Suprapubic skin (tissue), 4 donors: ENCODE measurements at regions not wholly inside any gene's neighbourhood (a gene's known extent, or its start where the extent isn't known, plus 50 kb on each side); places are given as distances from the start of the nearest gene placed in this dataset.

Experiments
- CTCF ChIP-seq, 2 donors: fragments of 200-600 bp in 1 of 2; fragments of 450-650 bp in 1 of 2; sonication (generic) in 1 of 2; IDR thresholded peaks; one replicate each; pipeline ENCODE4 v1.5.1; 2016 to 2019; ENCODE audit warnings: antibody characterized with exemption in 2 of 2, mild to moderate bottlenecking in 1 of 2, moderate library complexity in 1 of 2
- POLR2A ChIP-seq, 2 donors: fragments of 450-650 bp; IDR thresholded peaks; one replicate each; pipeline ENCODE4 v1.6.1; 2017; ENCODE audit warnings: antibody characterized with exemption in 2 of 2, mild to moderate bottlenecking in 2 of 2, moderate library complexity in 2 of 2
- POLR2AphosphoS5 ChIP-seq, 3 donors: sonication (generic); formaldehyde crosslinking; IDR thresholded peaks; one replicate each; pipeline ENCODE4 v1.6.1; 2017; ENCODE audit warnings: antibody characterized with exemption in 3 of 3

DNA sequence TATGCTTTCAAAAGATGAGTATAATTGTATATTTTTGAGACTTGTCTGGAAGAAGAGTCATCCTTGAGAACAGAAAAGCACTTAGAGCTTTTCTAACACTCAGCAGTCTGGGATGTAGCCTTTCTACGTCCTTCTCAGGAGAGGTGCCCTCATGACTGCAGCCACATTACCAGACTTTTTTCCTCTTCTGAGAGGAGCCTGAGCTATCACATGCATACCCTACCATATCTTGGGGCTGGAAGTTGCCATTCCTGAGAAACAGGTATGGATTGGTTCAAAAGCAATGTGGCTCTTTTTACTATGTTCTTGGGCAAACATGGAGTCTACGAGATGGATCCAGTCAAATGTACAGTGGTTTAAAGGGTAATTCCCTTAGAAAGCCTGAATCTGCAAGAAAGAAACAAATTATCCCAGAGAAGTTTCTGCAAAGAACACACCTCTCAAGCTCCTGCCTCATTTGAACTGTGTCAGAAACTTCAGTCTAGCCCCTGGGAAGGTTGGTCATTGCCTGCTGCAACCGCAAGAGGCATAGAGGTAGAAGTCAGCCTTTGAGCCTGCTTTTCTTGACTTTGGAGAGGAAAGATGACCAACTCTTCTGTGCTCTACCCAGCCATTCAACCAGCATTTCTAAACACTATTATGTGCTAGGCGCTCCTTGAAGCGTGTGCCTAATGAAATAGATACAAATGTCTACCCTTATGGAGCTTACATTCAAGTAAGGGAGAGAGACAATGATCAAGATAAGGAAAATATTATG lies 401.9 kb upstream of the ACTBL2 start:
- TF ChIP-seq CTCF (IDR thresholded peaks at IDR 0.05) = no peak
- no peak for TF ChIP-seq POLR2A (IDR thresholded peaks at IDR 0.05)
- no peak for TF ChIP-seq POLR2AphosphoS5 (IDR thresholded peaks at IDR 0.05)
